ENCODE measurements at regions not wholly inside any gene's neighbourhood (a gene's known extent, or its start where the extent isn't known, plus 50 kb on each side); places are given as distances from the start of the nearest gene placed in this dataset.

- DNase-seq, result no peak
Observed at GRCh38 chr10:117936566-117936965, 110.2 kb downstream of the RAB11FIP2 start.

GRCh38 chr10:117936976-117937375 lies 109.8 kb downstream of the RAB11FIP2 start:
- no peak for DNase-seq

GRCh38 chr10:117938104-117938503 lies 108.6 kb downstream of the RAB11FIP2 start:
- DNase-seq, result no peak

GRCh38 chr10:117942226-117942625 lies 104.5 kb downstream of the RAB11FIP2 start:
- no peak for DNase-seq

GRCh38 chr10:117944676-117945447 lies 101.9 kb downstream of the RAB11FIP2 start:
- no peak for DNase-seq

GRCh38 chr10:117945651-117946050 lies 101.1 kb downstream of the RAB11FIP2 start:
- DNase-seq, result no peak

GRCh38 chr10:117946525-117947070 lies 100.1 kb downstream of the RAB11FIP2 start:
- no peak for DNase-seq

- DNase-seq, result no peak
Observed at GRCh38 chr10:117948493-117948892, 98.2 kb downstream of the RAB11FIP2 start.

GRCh38 chr10:117950408-117950807 lies 96.3 kb downstream of the RAB11FIP2 start:
- no peak for DNase-seq

Measured in activated CD8-positive, alpha-beta memory T cell treated with anti-CD3 and anti-CD28 coated beads for 24 hours (primary cell).